ENCODE measurements at regions not wholly inside any gene's neighbourhood (a gene's known extent, or its start where the extent isn't known, plus 50 kb on each side); places are given as distances from the start of the nearest gene placed in this dataset.

DNA sequence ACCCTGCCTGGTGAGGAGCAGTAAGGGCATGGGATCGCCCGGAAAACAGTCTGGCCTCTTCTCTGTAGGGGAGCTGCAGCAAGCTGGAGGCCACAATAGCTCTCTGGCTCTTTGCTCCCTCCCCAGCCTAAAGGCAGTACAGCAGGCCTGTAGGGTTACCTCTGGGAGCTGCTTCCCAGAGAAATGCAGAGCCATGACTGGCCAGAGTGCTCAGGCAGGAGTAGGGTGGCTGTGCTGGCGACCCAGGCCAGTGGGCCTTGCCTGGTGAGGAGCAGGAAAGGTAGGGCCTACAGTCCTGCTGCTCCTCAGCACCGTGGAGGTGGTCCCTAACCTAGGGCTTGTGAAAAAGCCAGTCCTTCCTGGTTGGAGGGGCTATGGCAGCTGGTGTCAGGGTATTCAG is 129.9 kb upstream of the CHD6 start (continued):
- TF ChIP-seq, protein P1, sequence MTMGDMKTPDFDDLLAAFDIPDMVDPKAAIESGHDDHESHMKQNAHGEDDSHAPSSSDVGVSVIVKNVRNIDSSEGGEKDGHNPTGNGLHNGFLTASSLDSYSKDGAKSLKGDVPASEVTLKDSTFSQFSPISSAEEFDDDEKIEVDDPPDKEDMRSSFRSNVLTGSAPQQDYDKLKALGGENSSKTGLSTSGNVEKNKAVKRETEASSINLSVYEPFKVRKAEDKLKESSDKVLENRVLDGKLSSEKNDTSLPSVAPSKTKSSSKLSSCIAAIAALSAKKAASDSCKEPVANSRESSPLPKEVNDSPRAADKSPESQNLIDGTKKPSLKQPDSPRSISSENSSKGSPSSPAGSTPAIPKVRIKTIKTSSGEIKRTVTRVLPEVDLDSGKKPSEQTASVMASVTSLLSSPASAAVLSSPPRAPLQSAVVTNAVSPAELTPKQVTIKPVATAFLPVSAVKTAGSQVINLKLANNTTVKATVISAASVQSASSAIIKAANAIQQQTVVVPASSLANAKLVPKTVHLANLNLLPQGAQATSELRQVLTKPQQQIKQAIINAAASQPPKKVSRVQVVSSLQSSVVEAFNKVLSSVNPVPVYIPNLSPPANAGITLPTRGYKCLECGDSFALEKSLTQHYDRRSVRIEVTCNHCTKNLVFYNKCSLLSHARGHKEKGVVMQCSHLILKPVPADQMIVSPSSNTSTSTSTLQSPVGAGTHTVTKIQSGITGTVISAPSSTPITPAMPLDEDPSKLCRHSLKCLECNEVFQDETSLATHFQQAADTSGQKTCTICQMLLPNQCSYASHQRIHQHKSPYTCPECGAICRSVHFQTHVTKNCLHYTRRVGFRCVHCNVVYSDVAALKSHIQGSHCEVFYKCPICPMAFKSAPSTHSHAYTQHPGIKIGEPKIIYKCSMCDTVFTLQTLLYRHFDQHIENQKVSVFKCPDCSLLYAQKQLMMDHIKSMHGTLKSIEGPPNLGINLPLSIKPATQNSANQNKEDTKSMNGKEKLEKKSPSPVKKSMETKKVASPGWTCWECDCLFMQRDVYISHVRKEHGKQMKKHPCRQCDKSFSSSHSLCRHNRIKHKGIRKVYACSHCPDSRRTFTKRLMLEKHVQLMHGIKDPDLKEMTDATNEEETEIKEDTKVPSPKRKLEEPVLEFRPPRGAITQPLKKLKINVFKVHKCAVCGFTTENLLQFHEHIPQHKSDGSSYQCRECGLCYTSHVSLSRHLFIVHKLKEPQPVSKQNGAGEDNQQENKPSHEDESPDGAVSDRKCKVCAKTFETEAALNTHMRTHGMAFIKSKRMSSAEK (CRISPR knock-in tag; IDR thresholded peaks at IDR 0.05; ENCODE audit: borderline replicate concordance), result no peak
- TF ChIP-seq ZNF121 (CRISPR knock-in tag; IDR thresholded peaks at IDR 0.05), result no peak
- TF ChIP-seq, protein P2, sequence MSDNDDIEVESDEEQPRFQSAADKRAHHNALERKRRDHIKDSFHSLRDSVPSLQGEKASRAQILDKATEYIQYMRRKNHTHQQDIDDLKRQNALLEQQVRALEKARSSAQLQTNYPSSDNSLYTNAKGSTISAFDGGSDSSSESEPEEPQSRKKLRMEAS (CRISPR knock-in tag; IDR thresholded peaks at IDR 0.05), result no peak
- TF ChIP-seq TP53 (CRISPR knock-in tag; IDR thresholded peaks at IDR 0.05), result no peak
- no peak for TF ChIP-seq ZNF138 (CRISPR knock-in tag; conservative IDR thresholded peaks at IDR 0.05)
- no peak for TF ChIP-seq MYBL2 (CRISPR knock-in tag; IDR thresholded peaks at IDR 0.05)
- no peak for TF ChIP-seq ESRRA (CRISPR knock-in tag; IDR thresholded peaks at IDR 0.05; ENCODE audit: borderline replicate concordance)
- TF ChIP-seq, protein P3, sequence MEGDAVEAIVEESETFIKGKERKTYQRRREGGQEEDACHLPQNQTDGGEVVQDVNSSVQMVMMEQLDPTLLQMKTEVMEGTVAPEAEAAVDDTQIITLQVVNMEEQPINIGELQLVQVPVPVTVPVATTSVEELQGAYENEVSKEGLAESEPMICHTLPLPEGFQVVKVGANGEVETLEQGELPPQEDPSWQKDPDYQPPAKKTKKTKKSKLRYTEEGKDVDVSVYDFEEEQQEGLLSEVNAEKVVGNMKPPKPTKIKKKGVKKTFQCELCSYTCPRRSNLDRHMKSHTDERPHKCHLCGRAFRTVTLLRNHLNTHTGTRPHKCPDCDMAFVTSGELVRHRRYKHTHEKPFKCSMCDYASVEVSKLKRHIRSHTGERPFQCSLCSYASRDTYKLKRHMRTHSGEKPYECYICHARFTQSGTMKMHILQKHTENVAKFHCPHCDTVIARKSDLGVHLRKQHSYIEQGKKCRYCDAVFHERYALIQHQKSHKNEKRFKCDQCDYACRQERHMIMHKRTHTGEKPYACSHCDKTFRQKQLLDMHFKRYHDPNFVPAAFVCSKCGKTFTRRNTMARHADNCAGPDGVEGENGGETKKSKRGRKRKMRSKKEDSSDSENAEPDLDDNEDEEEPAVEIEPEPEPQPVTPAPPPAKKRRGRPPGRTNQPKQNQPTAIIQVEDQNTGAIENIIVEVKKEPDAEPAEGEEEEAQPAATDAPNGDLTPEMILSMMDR (IDR thresholded peaks at IDR 0.05), result no peak

DNA sequence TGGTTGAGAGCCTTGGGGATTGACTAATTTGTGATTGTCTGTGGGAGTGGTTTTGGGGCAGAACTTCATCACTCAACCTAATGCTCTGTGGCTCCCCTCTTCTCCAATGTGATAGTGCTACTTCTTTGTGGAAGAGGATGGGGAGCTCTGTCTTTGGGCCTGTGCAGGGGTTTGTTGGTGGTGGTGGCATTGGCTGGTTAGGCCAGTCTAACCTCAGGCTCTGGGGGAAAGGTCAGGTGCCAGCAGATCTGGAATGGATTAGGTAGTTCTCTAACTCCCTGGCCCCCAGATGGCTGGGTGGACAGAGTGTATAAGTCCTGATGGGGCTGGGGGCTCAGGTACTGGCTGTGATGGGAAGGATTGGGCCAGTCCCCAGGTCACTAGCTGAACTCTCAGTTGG is 129.0 kb upstream of the CHD6 start:
- CTCF ChIA-PET, result interaction anchor here (1.2 to 4.7 kb wide), 4 partner anchors 9 to 55 kb away, joined by 3 to 30 read pairs (median 5); no protein-coding TSS in a partner anchor
- H3K36me3 Mint-ChIP-seq, result no peaks in the 10 kb centered on the region
- DNase-seq (ENCODE audit: low spot score) (no peak), ATAC-seq (no peak)
- TF ChIP-seq, protein P4, sequence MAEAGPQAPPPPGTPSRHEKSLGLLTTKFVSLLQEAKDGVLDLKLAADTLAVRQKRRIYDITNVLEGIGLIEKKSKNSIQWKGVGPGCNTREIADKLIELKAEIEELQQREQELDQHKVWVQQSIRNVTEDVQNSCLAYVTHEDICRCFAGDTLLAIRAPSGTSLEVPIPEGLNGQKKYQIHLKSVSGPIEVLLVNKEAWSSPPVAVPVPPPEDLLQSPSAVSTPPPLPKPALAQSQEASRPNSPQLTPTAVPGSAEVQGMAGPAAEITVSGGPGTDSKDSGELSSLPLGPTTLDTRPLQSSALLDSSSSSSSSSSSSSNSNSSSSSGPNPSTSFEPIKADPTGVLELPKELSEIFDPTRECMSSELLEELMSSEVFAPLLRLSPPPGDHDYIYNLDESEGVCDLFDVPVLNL (CRISPR knock-in tag; IDR thresholded peaks at IDR 0.05; ENCODE audit: borderline replicate concordance, low read depth), result no peak
- no peak for TF ChIP-seq RORB (CRISPR knock-in tag; IDR thresholded peaks at IDR 0.05)
- no peak for TF ChIP-seq FOXP1 (CRISPR knock-in tag; IDR thresholded peaks at IDR 0.05; ENCODE audit: borderline replicate concordance)
- TF ChIP-seq, protein P5, sequence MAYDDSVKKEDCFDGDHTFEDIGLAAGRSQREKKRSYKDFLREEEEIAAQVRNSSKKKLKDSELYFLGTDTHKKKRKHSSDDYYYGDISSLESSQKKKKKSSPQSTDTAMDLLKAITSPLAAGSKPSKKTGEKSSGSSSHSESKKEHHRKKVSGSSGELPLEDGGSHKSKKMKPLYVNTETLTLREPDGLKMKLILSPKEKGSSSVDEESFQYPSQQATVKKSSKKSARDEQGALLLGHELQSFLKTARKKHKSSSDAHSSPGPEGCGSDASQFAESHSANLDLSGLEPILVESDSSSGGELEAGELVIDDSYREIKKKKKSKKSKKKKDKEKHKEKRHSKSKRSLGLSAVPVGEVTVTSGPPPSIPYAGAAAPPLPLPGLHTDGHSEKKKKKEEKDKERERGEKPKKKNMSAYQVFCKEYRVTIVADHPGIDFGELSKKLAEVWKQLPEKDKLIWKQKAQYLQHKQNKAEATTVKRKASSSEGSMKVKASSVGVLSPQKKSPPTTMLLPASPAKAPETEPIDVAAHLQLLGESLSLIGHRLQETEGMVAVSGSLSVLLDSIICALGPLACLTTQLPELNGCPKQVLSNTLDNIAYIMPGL (CRISPR knock-in tag; IDR thresholded peaks at IDR 0.05), result no peak
- H3K4me3 Mint-ChIP-seq, result no peak overlapping the region
- POLR2A ChIA-PET, result no interaction called here
- H3K27me3 Mint-ChIP-seq (ENCODE audit: low read depth), result no peaks in the 10 kb centered on the region; the same call in 1 of the 2 replicates
- no peak overlapping the region for H3K27ac Mint-ChIP-seq
- H3K9me3 Mint-ChIP-seq, result peaks cover 7% of the 10 kb centered on the region
- H3K4me1 Mint-ChIP-seq, result 0 out of 2 replicates have a peak, but pooled peaks cover 4% of the 10 kb centered on the region

DNA sequence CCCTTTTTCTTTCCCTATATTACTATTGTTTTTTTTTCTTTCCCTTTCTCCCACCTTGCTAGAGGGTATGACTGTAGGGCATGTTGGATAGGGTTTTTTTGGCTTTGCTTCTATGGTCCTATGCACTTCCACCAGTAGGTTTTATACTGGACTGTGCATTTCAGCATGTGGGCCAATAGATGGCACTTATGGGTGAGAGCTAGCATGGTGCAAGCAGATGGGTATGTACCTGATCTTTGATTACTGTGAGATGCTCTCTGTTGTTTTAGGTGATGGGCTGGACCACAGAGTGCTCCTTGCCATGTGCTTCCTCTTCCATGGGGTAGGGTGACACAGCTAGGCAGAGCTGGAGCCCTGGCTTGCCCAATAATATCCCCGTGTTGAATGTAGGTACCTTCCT is 128.5 kb upstream of the CHD6 start:
- POLR2A ChIA-PET, result no interaction called here
- Mint-ChIP-seq H3K4me3 (no peak overlapping the region), H3K4me1 (0 out of 2 replicates have a peak, but pooled peaks cover 4% of the 10 kb centered on the region), H3K27me3 (ENCODE audit: low read depth) (no peaks in the 10 kb centered on the region; the same call in 1 of the 2 replicates), H3K36me3 (no peaks in the 10 kb centered on the region), H3K9me3 (peaks cover 7% of the 10 kb centered on the region), H3K27ac (no peak overlapping the region)
- CTCF ChIA-PET, result interaction anchor here (1.2 to 4.7 kb wide), 4 partner anchors 8 to 54 kb away, joined by 3 to 30 read pairs (median 5); no protein-coding TSS in a partner anchor
- DNase-seq (ENCODE audit: low spot score) (no peak), ATAC-seq (peak; percentile 51)
- TF ChIP-seq FOXJ3 (CRISPR knock-in tag; IDR thresholded peaks at IDR 0.05; ENCODE audit: borderline replicate concordance) (no peak), ZNF219 (CRISPR knock-in tag; IDR thresholded peaks at IDR 0.05; ENCODE audit: borderline replicate concordance) (no peak)
- TF ChIP-seq, protein P6, sequence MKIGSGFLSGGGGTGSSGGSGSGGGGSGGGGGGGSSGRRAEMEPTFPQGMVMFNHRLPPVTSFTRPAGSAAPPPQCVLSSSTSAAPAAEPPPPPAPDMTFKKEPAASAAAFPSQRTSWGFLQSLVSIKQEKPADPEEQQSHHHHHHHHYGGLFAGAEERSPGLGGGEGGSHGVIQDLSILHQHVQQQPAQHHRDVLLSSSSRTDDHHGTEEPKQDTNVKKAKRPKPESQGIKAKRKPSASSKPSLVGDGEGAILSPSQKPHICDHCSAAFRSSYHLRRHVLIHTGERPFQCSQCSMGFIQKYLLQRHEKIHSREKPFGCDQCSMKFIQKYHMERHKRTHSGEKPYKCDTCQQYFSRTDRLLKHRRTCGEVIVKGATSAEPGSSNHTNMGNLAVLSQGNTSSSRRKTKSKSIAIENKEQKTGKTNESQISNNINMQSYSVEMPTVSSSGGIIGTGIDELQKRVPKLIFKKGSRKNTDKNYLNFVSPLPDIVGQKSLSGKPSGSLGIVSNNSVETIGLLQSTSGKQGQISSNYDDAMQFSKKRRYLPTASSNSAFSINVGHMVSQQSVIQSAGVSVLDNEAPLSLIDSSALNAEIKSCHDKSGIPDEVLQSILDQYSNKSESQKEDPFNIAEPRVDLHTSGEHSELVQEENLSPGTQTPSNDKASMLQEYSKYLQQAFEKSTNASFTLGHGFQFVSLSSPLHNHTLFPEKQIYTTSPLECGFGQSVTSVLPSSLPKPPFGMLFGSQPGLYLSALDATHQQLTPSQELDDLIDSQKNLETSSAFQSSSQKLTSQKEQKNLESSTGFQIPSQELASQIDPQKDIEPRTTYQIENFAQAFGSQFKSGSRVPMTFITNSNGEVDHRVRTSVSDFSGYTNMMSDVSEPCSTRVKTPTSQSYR (CRISPR knock-in tag; IDR thresholded peaks at IDR 0.05), result no peak
- TF ChIP-seq, protein P7, sequence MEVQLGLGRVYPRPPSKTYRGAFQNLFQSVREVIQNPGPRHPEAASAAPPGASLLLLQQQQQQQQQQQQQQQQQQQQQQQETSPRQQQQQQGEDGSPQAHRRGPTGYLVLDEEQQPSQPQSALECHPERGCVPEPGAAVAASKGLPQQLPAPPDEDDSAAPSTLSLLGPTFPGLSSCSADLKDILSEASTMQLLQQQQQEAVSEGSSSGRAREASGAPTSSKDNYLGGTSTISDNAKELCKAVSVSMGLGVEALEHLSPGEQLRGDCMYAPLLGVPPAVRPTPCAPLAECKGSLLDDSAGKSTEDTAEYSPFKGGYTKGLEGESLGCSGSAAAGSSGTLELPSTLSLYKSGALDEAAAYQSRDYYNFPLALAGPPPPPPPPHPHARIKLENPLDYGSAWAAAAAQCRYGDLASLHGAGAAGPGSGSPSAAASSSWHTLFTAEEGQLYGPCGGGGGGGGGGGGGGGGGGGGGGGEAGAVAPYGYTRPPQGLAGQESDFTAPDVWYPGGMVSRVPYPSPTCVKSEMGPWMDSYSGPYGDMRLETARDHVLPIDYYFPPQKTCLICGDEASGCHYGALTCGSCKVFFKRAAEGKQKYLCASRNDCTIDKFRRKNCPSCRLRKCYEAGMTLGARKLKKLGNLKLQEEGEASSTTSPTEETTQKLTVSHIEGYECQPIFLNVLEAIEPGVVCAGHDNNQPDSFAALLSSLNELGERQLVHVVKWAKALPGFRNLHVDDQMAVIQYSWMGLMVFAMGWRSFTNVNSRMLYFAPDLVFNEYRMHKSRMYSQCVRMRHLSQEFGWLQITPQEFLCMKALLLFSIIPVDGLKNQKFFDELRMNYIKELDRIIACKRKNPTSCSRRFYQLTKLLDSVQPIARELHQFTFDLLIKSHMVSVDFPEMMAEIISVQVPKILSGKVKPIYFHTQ (CRISPR knock-in tag; IDR thresholded peaks at IDR 0.05), result no peak
